ENCODE measurements at regions not wholly inside any gene's neighbourhood (a gene's known extent, or its start where the extent isn't known, plus 50 kb on each side); places are given as distances from the start of the nearest gene placed in this dataset.

DNA sequence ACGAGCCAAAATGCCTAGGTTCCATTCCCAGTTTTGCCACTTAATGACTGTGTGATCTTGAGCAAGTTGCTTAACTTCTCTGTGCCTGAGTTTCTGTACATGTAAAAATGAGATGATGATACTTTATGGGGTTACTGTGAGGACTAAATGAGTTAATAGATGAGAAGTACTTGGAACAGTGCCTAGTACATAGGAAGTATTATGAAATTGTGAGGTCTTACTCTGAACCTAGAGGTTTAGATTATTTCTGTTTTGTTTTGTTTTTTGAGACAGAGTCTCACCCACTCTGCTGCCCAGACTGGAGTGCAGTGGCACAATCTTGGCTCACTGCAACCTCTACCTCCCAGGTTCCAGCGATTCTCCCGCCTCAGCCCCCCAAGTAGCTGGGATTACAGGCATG, 227.0 kb upstream of the POU2AF2 start:
- TF ChIP-seq CTCF (IDR thresholded peaks at IDR 0.05) (no peak), POLR2A (IDR thresholded peaks at IDR 0.05) (no peak)

Measured in testis (tissue), 2 donors.